Liver (tissue), 8 donors: ENCODE measurements at regions not wholly inside any gene's neighbourhood (a gene's known extent, or its start where the extent isn't known, plus 50 kb on each side); places are given as distances from the start of the nearest gene placed in this dataset.

Source experiments
- DNase-seq: peaks from one replicate; pipeline ENCODE4 v3.0.0-alpha.2; 2017; ENCODE audit warnings: low spot score
- H3K27ac ChIP-seq, 2 donors: one replicate each; pipeline ENCODE4 v1.7.0; 2013; ENCODE audit warnings: inconsistent platforms in 2 of 2, low read length in 2 of 2, control low read depth in 1 of 2, low read depth in 1 of 2, mild to moderate bottlenecking in 1 of 2
- H3K27me3 ChIP-seq, 4 donors: one replicate each; pipeline versions ENCODE4 v1.6.1 to v1.7.0; 2013; ENCODE audit warnings: low read length in 3 of 4, inconsistent platforms in 1 of 4, mild to moderate bottlenecking in 1 of 4, moderate library complexity in 1 of 4; ENCODE audit not compliant: control insufficient read depth in 4 of 4, insufficient read depth in 4 of 4
- H3K36me3 ChIP-seq, 4 donors: one replicate each; pipeline versions ENCODE4 v1.6.1 to v1.7.0; 2013; ENCODE audit warnings: low read length in 3 of 4, mild to moderate bottlenecking in 3 of 4, low read depth in 1 of 4, moderate library complexity in 1 of 4; ENCODE audit not compliant: control insufficient read depth in 4 of 4, insufficient read depth in 3 of 4
- H3K4me1 ChIP-seq, 4 donors: one replicate each; pipeline versions ENCODE4 v1.6.1 to v1.7.0; 2013; ENCODE audit warnings: low read length in 3 of 4, mild to moderate bottlenecking in 3 of 4, moderate library complexity in 1 of 4; ENCODE audit not compliant: control insufficient read depth in 4 of 4, insufficient read depth in 4 of 4
- H3K4me3 ChIP-seq, 3 donors: one replicate each; pipeline versions ENCODE4 v1.6.1 to v1.7.0; 2013; ENCODE audit warnings: low read length in 3 of 3, control low read depth in 1 of 3, low read depth in 1 of 3, mild to moderate bottlenecking in 1 of 3
- H3K9ac ChIP-seq, 2 donors: one replicate each; pipeline ENCODE4 v1.7.0; 2013; ENCODE audit warnings: low read length in 2 of 2, mild to moderate bottlenecking in 2 of 2, moderate library complexity in 2 of 2, control low read depth in 1 of 2, low read depth in 1 of 2
- H3K9me3 ChIP-seq, 4 donors: one replicate each; pipeline versions ENCODE4 v1.6.1 to v1.7.0; 2013; ENCODE audit warnings: low read length in 3 of 4; ENCODE audit not compliant: control insufficient read depth in 4 of 4
- ATF3 ChIP-seq: IDR thresholded peaks from 2 replicates; pipeline ENCODE4 v1.6.1; 2016; ENCODE audit warnings: antibody characterized with exemption
- CTCF ChIP-seq: fragments of 150-350 bp; IDR thresholded peaks from 2 replicates; pipeline ENCODE4 v1.5.1; 2017; ENCODE audit warnings: improper control_type of control experiment, low read depth, low read length; ENCODE audit not compliant: missing input control
- FOXA1 ChIP-seq: IDR thresholded peaks from 2 replicates; pipeline ENCODE4 v1.6.1; 2016; ENCODE audit warnings: antibody characterized with exemption
- HNF4A ChIP-seq, 2 donors: conservative IDR thresholded peaks; 2 replicates each; pipeline ENCODE4 v1.6.1; 2016; ENCODE audit warnings: antibody characterized with exemption in 2 of 2, mild to moderate bottlenecking in 2 of 2
- JUND ChIP-seq, 2 donors: IDR thresholded peaks; 2 replicates each; pipeline ENCODE4 v1.6.1; 2016; ENCODE audit warnings: antibody characterized with exemption in 2 of 2
- NR2F2 ChIP-seq: IDR thresholded peaks from 2 replicates; pipeline ENCODE4 v1.6.1; 2016; ENCODE audit warnings: antibody characterized with exemption
- RAD21 ChIP-seq, 2 donors: IDR thresholded peaks; 2 replicates each; pipeline ENCODE4 v1.6.1; 2016; ENCODE audit warnings: antibody characterized with exemption in 2 of 2, mild to moderate bottlenecking in 2 of 2
- RXRA ChIP-seq, 2 donors: IDR thresholded peaks; 2 replicates each; pipeline ENCODE4 v1.6.1; 2017 to 2018; ENCODE audit warnings: antibody characterized with exemption in 2 of 2, mild to moderate bottlenecking in 1 of 2
- SP1 ChIP-seq: IDR thresholded peaks from 2 replicates; pipeline ENCODE4 v1.6.1; 2018; ENCODE audit warnings: antibody characterized with exemption, mild to moderate bottlenecking
- WGBS: extraction: QIAGEN DNeasy Blood & Tissue Kit; methylation state at CpG from one replicate; pipeline ENCODE4 v1.1.7; 2013; 5-methylcytosine and 5-hydroxymethylcytosine counted together
- donor health status: healthy.
- donor health status: healthy.
- donor health status: healthy.
- donor health status: healthy.
- donor health status: healthy.

- Histone ChIP-seq H3K9ac (no peak overlapping the region), H3K27me3 (no peaks in the 10 kb centered on the region), H3K36me3 (no peaks in the 10 kb centered on the region), H3K4me1 (peaks cover 0 to 10% (median 3%) of the 10 kb centered on the region in 4 donors), H3K4me3 (no peak overlapping the region), H3K9me3 (no peaks in the 10 kb centered on the region), H3K27ac (no peak overlapping the region)
- DNase-seq: no peak
- no peak for TF ChIP-seq RXRA (IDR thresholded peaks at IDR 0.05)
- no peak for TF ChIP-seq SP1
- no peak for TF ChIP-seq NR2F2
- TF ChIP-seq JUND (IDR thresholded peaks at IDR 0.05): no peak
- no peak for TF ChIP-seq ATF3
- TF ChIP-seq HNF4A (conservative IDR thresholded peaks at IDR 0.05): no peak
- 68% methylated on average over 5 of the region's 5 CpGs for WGBS
Measured at GRCh38 chr14:100664231-100664630, 62.5 kb upstream of the DLK1 start.

GRCh38 chr14:100664841-100665510 is 61.7 kb upstream of the DLK1 start:
- no peaks in the 10 kb centered on the region for H3K9me3 ChIP-seq
- 69% methylated on average over 14 of the region's 14 CpGs for WGBS
- H3K27ac ChIP-seq: peak overlapping the region; percentile 45 to 48
- H3K4me3 ChIP-seq: no peak overlapping the region
- no peaks in the 10 kb centered on the region for H3K36me3 ChIP-seq
- no peak for DNase-seq
- H3K9ac ChIP-seq: no peak overlapping the region
- peaks cover 0 to 10% (median 0%) of the 10 kb centered on the region in 4 donors for H3K4me1 ChIP-seq
- TF ChIP-seq JUND (IDR thresholded peaks at IDR 0.05): no peak
- no peak for TF ChIP-seq RAD21 (IDR thresholded peaks at IDR 0.05)
- no peak for TF ChIP-seq ATF3
- no peak for TF ChIP-seq CTCF
- peak; percentile 52 for TF ChIP-seq NR2F2
- H3K27me3 ChIP-seq: no peaks in the 10 kb centered on the region

- H3K9me3 ChIP-seq: no peaks in the 10 kb centered on the region
- TF ChIP-seq FOXA1 (no peak), HNF4A (conservative IDR thresholded peaks at IDR 0.05) (peak in 1 of 2 donors; percentile 64)
- no peaks in the 10 kb centered on the region for H3K36me3 ChIP-seq
- H3K4me3 ChIP-seq: no peak overlapping the region
- no peaks in the 10 kb centered on the region for H3K27me3 ChIP-seq
- H3K4me1 ChIP-seq: peaks cover 0 to 10% (median 0%) of the 10 kb centered on the region in 4 donors
- DNase-seq: no peak
- no peak overlapping the region for H3K9ac ChIP-seq
- peak overlapping the region in 1 of 2 donors; percentile 21 for H3K27ac ChIP-seq
- 52% methylated on average over 11 of the region's 11 CpGs for WGBS
Measured at GRCh38 chr14:100665511-100666032, 61.1 kb upstream of the DLK1 start.

GRCh38 chr14:100666403-100666802 is 60.3 kb upstream of the DLK1 start:
- Histone ChIP-seq H3K9ac (no peak overlapping the region), H3K4me3 (no peak overlapping the region), H3K27me3 (no peaks in the 10 kb centered on the region), H3K36me3 (no peaks in the 10 kb centered on the region), H3K9me3 (no peaks in the 10 kb centered on the region), H3K27ac (no peak overlapping the region), H3K4me1 (peaks cover 0 to 10% (median 0%) of the 10 kb centered on the region in 4 donors)
- no peak for TF ChIP-seq SP1
- 84% methylated on average over 3 of the region's 3 CpGs for WGBS
- no peak for DNase-seq
